Endodermal cell (in vitro differentiated cells): ENCODE measurements at regions not wholly inside any gene's neighbourhood (a gene's known extent, or its start where the extent isn't known, plus 50 kb on each side); places are given as distances from the start of the nearest gene placed in this dataset.

Source experiments
- DNase-seq: peaks from one replicate; pipeline ENCODE4 v3.0.0-alpha.2; 2017
- H3K27ac ChIP-seq: 2 replicates; pipeline ENCODE4 v1.5.1; 2013; ENCODE audit warnings: mild to moderate bottlenecking, low read depth, low read length, moderate library complexity
- H3K27me3 ChIP-seq: 2 replicates; pipeline ENCODE4 v1.6.1; 2013; ENCODE audit warnings: mild to moderate bottlenecking, low read length, moderate library complexity; ENCODE audit not compliant: insufficient read depth, control insufficient read depth, poor library complexity, severe bottlenecking
- H3K36me3 ChIP-seq: 2 replicates; pipeline ENCODE4 v1.7.0; 2013; ENCODE audit warnings: mild to moderate bottlenecking, low read length, moderate library complexity; ENCODE audit not compliant: control insufficient read depth, insufficient read depth
- H3K4me1 ChIP-seq: one replicate; pipeline ENCODE4 v1.7.0; 2013; ENCODE audit warnings: low read length; ENCODE audit not compliant: control insufficient read depth, insufficient read depth
- H3K4me3 ChIP-seq: 2 replicates; pipeline ENCODE4 v1.5.1; 2013; ENCODE audit warnings: mild to moderate bottlenecking, low read length, moderate library complexity
- H3K9ac ChIP-seq: 2 replicates; pipeline ENCODE4 v1.6.1; 2013; ENCODE audit warnings: mild to moderate bottlenecking, low read length, moderate library complexity; ENCODE audit not compliant: poor library complexity, severe bottlenecking; ENCODE audit errors: extremely low read depth
- H3K9me3 ChIP-seq: 2 replicates; pipeline ENCODE4 v1.6.1; 2013; ENCODE audit warnings: mild to moderate bottlenecking, low read length, moderate library complexity; ENCODE audit not compliant: control insufficient read depth
- H3K27ac Mint-ChIP-seq: 2 replicates; pipeline ENCODE4 v1.8.0; 2020; ENCODE audit warnings: mixed read lengths
- H3K27me3 Mint-ChIP-seq: 2 replicates; pipeline ENCODE4 v1.8.0; 2021; ENCODE audit warnings: mild to moderate bottlenecking, mixed read lengths; ENCODE audit not compliant: insufficient read depth
- H3K36me3 Mint-ChIP-seq: 2 replicates; pipeline ENCODE4 v1.8.0; 2020; ENCODE audit warnings: low read depth, mixed read lengths
- H3K4me1 Mint-ChIP-seq: 2 replicates; pipeline ENCODE4 v1.8.0; 2020; ENCODE audit warnings: mixed read lengths
- H3K4me3 Mint-ChIP-seq: 2 replicates; pipeline ENCODE4 v1.8.0; 2020; ENCODE audit warnings: mild to moderate bottlenecking, moderate library complexity, mixed read lengths
- H3K9me3 Mint-ChIP-seq: 2 replicates; pipeline ENCODE4 v1.8.0; 2020; ENCODE audit warnings: mild to moderate bottlenecking, mixed read lengths
- CTCF ChIP-seq: fragments of 200-600 bp; sonication (generic); conservative IDR thresholded peaks from 2 replicates; pipeline ENCODE4 v1.5.0; 2021; ENCODE audit warnings: antibody characterized with exemption, mild to moderate bottlenecking
- WGBS, 2 experiments: methylation state at CpG; one replicate each; pipeline versions ENCODE4 v1.1.5 to v1.1.7; 2013; ENCODE audit warnings: missing lambda C conversion rate in 2 of 2, mixed read lengths in 1 of 2; ENCODE audit not compliant: insufficient coverage in 1 of 2, insufficient read length in 1 of 2; 5-methylcytosine and 5-hydroxymethylcytosine counted together

GRCh38 chr18:78777992-78778391, 201.6 kb upstream of the SALL3 start:
- no peaks in the 10 kb centered on the region for H3K9me3 Mint-ChIP-seq
- DNase-seq: no peak
- H3K36me3 Mint-ChIP-seq: no peaks in the 10 kb centered on the region
- Histone ChIP-seq H3K27me3 (no peaks in the 10 kb centered on the region), H3K9ac (no peak overlapping the region), H3K36me3 (no peaks in the 10 kb centered on the region), H3K4me1 (no peaks in the 10 kb centered on the region), H3K9me3 (no peaks in the 10 kb centered on the region), H3K27ac (no peak overlapping the region), H3K4me3 (no peak overlapping the region)
- H3K27ac Mint-ChIP-seq: no peak overlapping the region
- H3K4me1 Mint-ChIP-seq: no peaks in the 10 kb centered on the region
- no peak for TF ChIP-seq CTCF
- WGBS, 2 experiments: 95% methylated on average over 4 to 17 of the region's 17 CpGs
- no peak overlapping the region for H3K4me3 Mint-ChIP-seq
- no peaks in the 10 kb centered on the region for H3K27me3 Mint-ChIP-seq

DNA sequence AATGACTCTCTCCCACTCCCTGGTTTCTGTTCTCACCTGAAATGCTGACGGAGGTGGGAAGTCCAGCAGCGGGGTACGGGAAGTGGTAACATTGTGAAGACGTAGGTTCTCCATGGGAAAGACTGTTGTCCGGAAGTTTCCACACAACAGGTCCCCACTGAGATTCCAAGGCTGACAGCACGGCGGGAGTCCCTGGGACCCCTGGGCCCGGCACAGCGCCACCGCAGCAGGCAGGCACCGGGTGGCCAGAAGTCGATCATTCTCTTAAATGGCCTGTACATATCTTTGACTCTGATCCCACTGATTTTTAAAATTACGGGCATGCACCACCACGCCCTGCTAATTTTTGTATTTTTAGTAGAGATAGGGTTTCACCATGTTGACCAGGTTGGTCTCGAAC, 201.0 kb upstream of the SALL3 start:
- Histone ChIP-seq H3K27ac (no peak overlapping the region), H3K4me3 (no peak overlapping the region), H3K27me3 (no peaks in the 10 kb centered on the region), H3K9me3 (no peaks in the 10 kb centered on the region), H3K4me1 (no peaks in the 10 kb centered on the region), H3K9ac (no peak overlapping the region), H3K36me3 (no peaks in the 10 kb centered on the region)
- no peak overlapping the region for H3K27ac Mint-ChIP-seq
- no peak for DNase-seq
- 96% methylated on average over 12 to 15 of the region's 15 CpGs for WGBS, 2 experiments
- no peaks in the 10 kb centered on the region for H3K4me1 Mint-ChIP-seq
- no peak for TF ChIP-seq CTCF
- no peaks in the 10 kb centered on the region for H3K27me3 Mint-ChIP-seq
- H3K36me3 Mint-ChIP-seq: no peaks in the 10 kb centered on the region
- H3K9me3 Mint-ChIP-seq: no peaks in the 10 kb centered on the region
- H3K4me3 Mint-ChIP-seq: no peak overlapping the region

- Mint-ChIP-seq H3K27me3 (no peaks in the 10 kb centered on the region), H3K27ac (no peak overlapping the region), H3K9me3 (no peaks in the 10 kb centered on the region), H3K36me3 (no peaks in the 10 kb centered on the region), H3K4me1 (no peaks in the 10 kb centered on the region), H3K4me3 (no peak overlapping the region)
- 93 to 94% methylated on average over 21 to 29 of the region's 29 CpGs for WGBS, 2 experiments
- Histone ChIP-seq H3K4me3 (no peak overlapping the region), H3K27me3 (no peaks in the 10 kb centered on the region), H3K9ac (no peak overlapping the region), H3K4me1 (no peaks in the 10 kb centered on the region), H3K27ac (no peak overlapping the region), H3K9me3 (no peaks in the 10 kb centered on the region), H3K36me3 (no peaks in the 10 kb centered on the region)
- TF ChIP-seq CTCF: no peak
- no peak for DNase-seq
These were observed 199.5 kb upstream of the SALL3 start for GRCh38 chr18:78779996-78780718.
